COR-L47 (cell line): ENCODE measurements at regions not wholly inside any gene's neighbourhood (a gene's known extent, or its start where the extent isn't known, plus 50 kb on each side); places are given as distances from the start of the nearest gene placed in this dataset.

Experiments used
- DNase-seq: peaks from one replicate; lab custom pipeline; 2025; lab: John Stamatoyannopoulos, UW

- no peak for DNase-seq
These were observed 358.9 kb downstream of the FBXO8 start for GRCh38 chr4:173924561-173924960.

- no peak for DNase-seq
These were observed 363.6 kb downstream of the FBXO8 start for GRCh38 chr4:173919861-173920260.

- DNase-seq, result no peak
These were observed 364.3 kb downstream of the FBXO8 start for GRCh38 chr4:173919196-173919595.

- no peak for DNase-seq
These were observed 366.1 kb downstream of the FBXO8 start for GRCh38 chr4:173917255-173917960.

- no peak for DNase-seq
These were observed 370.0 kb downstream of the FBXO8 start for GRCh38 chr4:173913496-173913895.

GRCh38 chr4:173912384-173912783, 371.1 kb downstream of the FBXO8 start:
- DNase-seq, result no peak

- DNase-seq, result no peak
These were observed 372.6 kb downstream of the FBXO8 start for GRCh38 chr4:173910891-173911290.

GRCh38 chr4:173909294-173909693, 374.2 kb downstream of the FBXO8 start:
- DNase-seq, result no peak

GRCh38 chr4:173899813-173900212, 369.8 kb upstream of the HAND2 start:
- DNase-seq, result no peak

GRCh38 chr4:173891072-173891471, 361.0 kb upstream of the HAND2 start:
- no peak for DNase-seq

GRCh38 chr4:173883821-173884220, 353.8 kb upstream of the HAND2 start:
- DNase-seq, result no peak

GRCh38 chr4:173880897-173881296, 350.9 kb upstream of the HAND2 start:
- DNase-seq, result no peak

GRCh38 chr4:173879509-173879908, 349.5 kb upstream of the HAND2 start:
- DNase-seq, result no peak

- no peak for DNase-seq
These were observed 348.7 kb upstream of the HAND2 start for GRCh38 chr4:173878701-173879100.

- DNase-seq, result no peak
These were observed 341.6 kb upstream of the HAND2 start for GRCh38 chr4:173871643-173872042.

- DNase-seq, result no peak
These were observed 336.4 kb upstream of the HAND2 start for GRCh38 chr4:173866322-173867026.

- no peak for DNase-seq
These were observed 332.7 kb upstream of the HAND2 start for GRCh38 chr4:173862754-173863153.

- DNase-seq, result no peak
These were observed 330.1 kb upstream of the HAND2 start for GRCh38 chr4:173860094-173860493.

- DNase-seq, result no peak
These were observed 329.2 kb upstream of the HAND2 start for GRCh38 chr4:173859091-173859713.

GRCh38 chr4:173858471-173858870, 328.4 kb upstream of the HAND2 start:
- DNase-seq, result no peak

- no peak for DNase-seq
These were observed 327.8 kb upstream of the HAND2 start for GRCh38 chr4:173857828-173858227.

GRCh38 chr4:173855015-173855414, 325.0 kb upstream of the HAND2 start:
- no peak for DNase-seq

GRCh38 chr4:173852775-173853174, 322.7 kb upstream of the HAND2 start:
- no peak for DNase-seq
